ENCODE measurements at regions not wholly inside any gene's neighbourhood (a gene's known extent, or its start where the extent isn't known, plus 50 kb on each side); places are given as distances from the start of the nearest gene placed in this dataset.

DNA sequence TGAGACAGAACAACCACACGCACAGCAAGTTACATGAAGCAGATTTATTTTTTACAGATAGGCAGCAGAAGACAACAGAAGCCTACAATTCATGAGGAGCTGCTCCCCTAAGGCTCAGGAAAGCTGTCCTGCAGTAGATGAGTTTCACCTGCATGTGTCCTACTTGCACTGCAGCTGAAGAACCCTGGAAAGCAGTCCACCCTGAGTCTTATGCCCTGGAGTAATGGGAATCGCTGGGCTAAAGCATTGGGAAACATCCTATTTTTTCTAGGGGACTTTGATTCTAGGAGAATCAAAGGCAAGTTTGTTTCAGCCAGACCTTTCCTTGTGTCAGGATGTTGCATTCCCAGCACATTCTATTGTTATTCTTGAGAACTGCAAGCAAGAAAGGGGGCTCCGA lies 304.8 kb downstream of the LRATD1 start:
- no peak for DNase-seq (ENCODE audit: low read depth)
- no peak for TF ChIP-seq CTCF (IDR thresholded peaks at IDR 0.05; ENCODE audit: low read depth, low read length, missing control alignments)
- no peak overlapping the region for H3K4me3 ChIP-seq (ENCODE audit: low read depth, low read length)
- in situ Hi-C loops (cut with HindIII; ENCODE audit: low sequenced_read_pairs), result no loop called here

DNA sequence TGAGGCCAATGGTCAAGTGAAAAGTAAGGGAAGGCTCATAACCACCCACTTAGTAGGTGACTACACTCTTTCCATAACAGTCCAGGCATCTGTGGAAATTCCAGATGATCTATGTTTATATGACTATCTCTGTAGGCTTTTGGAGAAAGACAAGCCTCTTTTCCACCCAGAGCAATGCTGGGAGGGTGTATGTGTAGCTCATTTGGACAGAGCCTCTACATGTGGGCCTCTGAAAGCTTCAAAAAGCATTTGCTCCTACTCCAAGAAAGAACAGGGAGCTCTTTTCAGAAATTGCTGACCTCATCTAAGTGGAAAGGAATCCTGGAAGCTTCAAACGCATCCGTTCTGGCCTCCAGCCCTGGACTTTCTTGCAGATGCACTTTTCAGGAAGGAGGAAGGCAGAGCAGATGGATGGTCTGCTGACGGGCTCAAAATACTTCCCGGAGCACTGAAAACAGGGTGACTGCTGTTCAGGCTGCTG lies 308.7 kb downstream of the LRATD1 start:
- in situ Hi-C loops (cut with HindIII; ENCODE audit: low sequenced_read_pairs), result no loop called here
- no peak for TF ChIP-seq CTCF (IDR thresholded peaks at IDR 0.05; ENCODE audit: low read depth, low read length, missing control alignments)
- DNase-seq (ENCODE audit: low read depth), result peak; percentile 24
- H3K4me3 ChIP-seq (ENCODE audit: low read depth, low read length), result no peak overlapping the region

DNA sequence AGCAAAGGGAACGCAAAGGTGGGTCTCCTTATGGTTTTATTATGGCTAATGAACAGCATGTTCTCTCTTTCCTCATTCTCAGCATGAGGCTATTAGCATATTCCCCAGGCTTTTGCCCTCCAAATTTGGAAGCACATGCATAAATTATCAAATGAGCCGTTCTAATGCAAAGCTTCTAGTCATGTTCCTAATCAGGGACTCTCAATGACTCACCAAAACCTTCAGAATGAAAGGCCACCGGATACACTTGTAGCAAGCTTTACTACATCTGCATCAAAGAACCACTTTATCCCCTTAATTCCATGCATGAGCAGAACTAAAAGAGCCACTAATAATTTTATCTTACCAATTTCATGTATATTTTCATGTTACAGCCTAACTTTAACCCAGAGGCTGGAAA lies 310.5 kb downstream of the LRATD1 start:
- in situ Hi-C loops (cut with HindIII; ENCODE audit: low sequenced_read_pairs), result no loop called here

DNA sequence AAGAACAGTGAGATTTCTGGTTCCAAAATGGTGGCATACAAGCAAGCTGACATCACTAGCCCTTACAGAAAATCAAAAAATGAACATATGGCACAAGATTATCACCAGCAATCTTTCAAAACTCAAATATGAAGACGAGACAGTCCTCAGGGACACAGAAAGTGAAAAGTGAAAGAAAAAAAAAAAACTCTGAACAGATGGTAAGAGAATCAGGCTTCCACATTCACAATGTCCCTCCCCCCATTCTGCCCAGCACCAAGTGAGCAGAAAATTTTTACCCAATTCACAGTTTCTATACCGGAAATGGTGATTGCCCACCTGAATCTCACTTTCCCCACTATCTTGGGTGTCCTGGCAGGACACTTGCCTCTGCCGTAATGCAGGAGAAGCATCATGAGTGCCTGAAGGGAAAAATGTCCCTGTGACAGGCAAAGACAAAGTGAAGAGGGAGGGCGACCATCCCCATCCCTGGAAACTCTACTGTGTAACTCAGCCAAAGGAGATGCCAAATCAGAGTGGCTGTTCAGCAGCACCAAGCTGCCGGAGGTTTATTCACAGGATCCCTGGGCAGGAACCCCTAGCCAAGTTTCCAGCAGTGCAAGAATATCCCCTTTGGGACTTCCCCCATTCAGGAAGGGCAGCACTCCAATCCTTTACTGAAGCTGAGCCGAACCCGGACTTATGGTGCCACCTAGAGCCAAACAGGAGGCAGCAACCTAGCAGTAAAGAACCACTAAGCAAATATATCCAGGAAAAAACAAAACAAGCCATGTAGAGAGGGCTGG lies 312.2 kb downstream of the LRATD1 start:
- in situ Hi-C loops (cut with HindIII; ENCODE audit: low sequenced_read_pairs), result no loop called here
- DNase-seq (ENCODE audit: low read depth), result peak; percentile 12
- H3K4me3 ChIP-seq (ENCODE audit: low read depth, low read length), result no peak overlapping the region
- peak; percentile 45 for TF ChIP-seq CTCF (IDR thresholded peaks at IDR 0.05; ENCODE audit: low read depth, low read length, missing control alignments)

More for the DNA sequence above, 310.5 kb downstream of the LRATD1 start:
- no peak overlapping the region for H3K4me3 ChIP-seq (ENCODE audit: low read depth, low read length)
- TF ChIP-seq CTCF (IDR thresholded peaks at IDR 0.05; ENCODE audit: low read depth, low read length, missing control alignments), result no peak
- no peak for DNase-seq (ENCODE audit: low read depth)

DNA sequence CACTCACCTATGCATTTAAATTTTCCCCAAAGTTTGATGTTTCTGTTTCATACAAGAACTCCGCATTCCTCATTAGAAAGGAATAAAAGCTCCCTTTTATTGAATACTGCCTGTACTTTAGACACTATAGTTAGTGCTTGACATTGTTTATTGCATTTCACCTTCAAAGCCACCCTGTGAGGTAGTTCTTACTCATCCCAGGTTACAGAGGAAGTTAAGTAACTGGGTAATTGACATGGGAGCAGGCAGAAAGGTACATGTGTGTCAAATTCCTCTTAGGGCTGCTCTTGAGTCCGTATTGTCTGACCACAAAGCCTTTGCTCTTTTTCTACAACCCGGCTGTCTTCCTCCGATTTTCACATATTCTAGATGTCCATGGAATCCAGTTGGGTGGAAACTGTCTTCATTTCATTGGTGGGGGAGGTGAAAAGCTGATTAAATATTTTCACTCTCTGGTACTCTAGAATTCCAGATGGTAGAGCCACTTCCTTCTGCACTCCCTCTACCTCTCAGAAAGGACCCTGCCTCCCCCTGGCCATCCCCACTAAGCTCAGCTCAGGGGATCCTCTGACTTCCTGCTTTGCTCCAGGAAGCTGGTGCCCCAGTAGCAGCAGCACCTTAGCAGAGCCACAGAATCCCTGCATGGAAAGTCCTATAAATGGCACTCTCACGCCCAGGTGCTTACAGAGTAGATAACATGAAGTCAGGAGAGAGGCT lies 319.2 kb downstream of the LRATD1 start:
- TF ChIP-seq CTCF (IDR thresholded peaks at IDR 0.05; ENCODE audit: low read depth, low read length, missing control alignments), result no peak
- in situ Hi-C loops (cut with HindIII; ENCODE audit: low sequenced_read_pairs), result no loop called here
- H3K4me3 ChIP-seq (ENCODE audit: low read depth, low read length), result no peak overlapping the region
- no peak for DNase-seq (ENCODE audit: low read depth)

GRCh38 chr2:14952400-14952963 lies 320.0 kb downstream of the LRATD1 start:
- in situ Hi-C loops (cut with HindIII; ENCODE audit: low sequenced_read_pairs), result no loop called here
- H3K4me3 ChIP-seq (ENCODE audit: low read depth, low read length), result no peak overlapping the region
- TF ChIP-seq CTCF (IDR thresholded peaks at IDR 0.05; ENCODE audit: low read depth, low read length, missing control alignments), result no peak
- no peak for DNase-seq (ENCODE audit: low read depth)

Data from astrocyte of the cerebellum (primary cell).